ENCODE measurements at regions not wholly inside any gene's neighbourhood (a gene's known extent, or its start where the extent isn't known, plus 50 kb on each side); places are given as distances from the start of the nearest gene placed in this dataset.

DNA sequence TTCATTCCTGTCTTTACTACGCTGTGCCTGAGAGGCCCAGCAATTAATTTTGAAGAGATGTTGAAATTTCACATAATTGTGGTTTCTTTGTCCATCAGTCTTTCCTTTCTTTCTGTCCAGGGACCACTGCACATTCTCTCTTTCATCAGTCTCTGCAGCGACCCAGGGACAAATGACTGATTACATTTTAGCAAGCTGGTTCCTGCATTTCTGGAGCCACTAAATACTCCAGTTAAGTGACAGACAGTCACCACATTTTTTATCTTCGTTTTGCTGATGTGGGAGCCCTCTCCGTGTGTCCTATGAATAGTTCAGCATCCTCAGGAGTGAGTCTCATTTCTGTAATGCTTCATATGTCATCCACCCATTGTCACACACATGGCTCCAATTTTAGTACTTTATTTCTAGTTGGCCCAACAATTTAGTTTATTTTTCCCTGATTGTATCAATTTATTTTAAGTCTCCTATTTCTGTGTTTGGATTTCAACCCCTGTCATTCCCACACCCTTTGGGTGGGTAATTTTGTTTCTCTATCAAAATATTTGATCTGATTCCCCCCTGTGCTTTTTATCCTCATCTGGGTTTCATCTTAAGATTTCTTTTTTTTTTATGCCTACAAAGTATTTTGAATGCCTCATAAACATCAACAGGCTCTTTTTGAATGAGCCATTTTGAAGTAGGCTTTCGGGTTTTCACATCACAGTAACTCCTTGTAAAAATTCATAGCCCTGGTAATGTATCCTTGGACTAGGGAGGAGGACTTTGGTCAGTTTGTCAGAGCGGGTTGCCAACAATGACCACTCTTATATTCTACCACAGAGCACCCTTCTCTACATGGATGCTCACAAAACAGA, 1196.5 kb downstream of the GALC start:
- no peak for DNase-seq (ENCODE audit: low spot score)
- TF ChIP-seq, protein P1, sequence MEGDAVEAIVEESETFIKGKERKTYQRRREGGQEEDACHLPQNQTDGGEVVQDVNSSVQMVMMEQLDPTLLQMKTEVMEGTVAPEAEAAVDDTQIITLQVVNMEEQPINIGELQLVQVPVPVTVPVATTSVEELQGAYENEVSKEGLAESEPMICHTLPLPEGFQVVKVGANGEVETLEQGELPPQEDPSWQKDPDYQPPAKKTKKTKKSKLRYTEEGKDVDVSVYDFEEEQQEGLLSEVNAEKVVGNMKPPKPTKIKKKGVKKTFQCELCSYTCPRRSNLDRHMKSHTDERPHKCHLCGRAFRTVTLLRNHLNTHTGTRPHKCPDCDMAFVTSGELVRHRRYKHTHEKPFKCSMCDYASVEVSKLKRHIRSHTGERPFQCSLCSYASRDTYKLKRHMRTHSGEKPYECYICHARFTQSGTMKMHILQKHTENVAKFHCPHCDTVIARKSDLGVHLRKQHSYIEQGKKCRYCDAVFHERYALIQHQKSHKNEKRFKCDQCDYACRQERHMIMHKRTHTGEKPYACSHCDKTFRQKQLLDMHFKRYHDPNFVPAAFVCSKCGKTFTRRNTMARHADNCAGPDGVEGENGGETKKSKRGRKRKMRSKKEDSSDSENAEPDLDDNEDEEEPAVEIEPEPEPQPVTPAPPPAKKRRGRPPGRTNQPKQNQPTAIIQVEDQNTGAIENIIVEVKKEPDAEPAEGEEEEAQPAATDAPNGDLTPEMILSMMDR (IDR thresholded peaks at IDR 0.05; ENCODE audit: extremely low read depth, missing control alignments), result no peak

DNA sequence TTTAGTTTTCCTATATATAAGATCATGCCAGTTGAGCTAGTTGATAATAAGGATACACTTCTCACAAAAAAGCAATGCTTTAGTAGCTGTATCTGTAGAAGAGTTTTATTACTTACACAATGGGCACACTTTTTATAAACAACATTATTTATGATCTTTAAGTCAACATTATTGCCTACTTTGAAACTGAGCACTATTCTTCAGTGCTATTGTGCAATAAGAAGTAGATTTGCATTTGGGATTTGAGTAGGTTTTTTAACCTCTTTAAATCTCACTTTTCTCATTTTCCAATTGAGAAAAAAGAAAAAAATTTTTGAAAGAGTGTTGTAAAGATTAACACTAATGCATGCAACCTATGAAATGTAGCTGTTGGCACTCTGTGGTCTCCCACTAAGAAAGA, 1198.3 kb downstream of the GALC start:
- no peak for DNase-seq (ENCODE audit: low spot score)
- TF ChIP-seq, protein P1 (IDR thresholded peaks at IDR 0.05; ENCODE audit: extremely low read depth, missing control alignments), result no peak

DNA sequence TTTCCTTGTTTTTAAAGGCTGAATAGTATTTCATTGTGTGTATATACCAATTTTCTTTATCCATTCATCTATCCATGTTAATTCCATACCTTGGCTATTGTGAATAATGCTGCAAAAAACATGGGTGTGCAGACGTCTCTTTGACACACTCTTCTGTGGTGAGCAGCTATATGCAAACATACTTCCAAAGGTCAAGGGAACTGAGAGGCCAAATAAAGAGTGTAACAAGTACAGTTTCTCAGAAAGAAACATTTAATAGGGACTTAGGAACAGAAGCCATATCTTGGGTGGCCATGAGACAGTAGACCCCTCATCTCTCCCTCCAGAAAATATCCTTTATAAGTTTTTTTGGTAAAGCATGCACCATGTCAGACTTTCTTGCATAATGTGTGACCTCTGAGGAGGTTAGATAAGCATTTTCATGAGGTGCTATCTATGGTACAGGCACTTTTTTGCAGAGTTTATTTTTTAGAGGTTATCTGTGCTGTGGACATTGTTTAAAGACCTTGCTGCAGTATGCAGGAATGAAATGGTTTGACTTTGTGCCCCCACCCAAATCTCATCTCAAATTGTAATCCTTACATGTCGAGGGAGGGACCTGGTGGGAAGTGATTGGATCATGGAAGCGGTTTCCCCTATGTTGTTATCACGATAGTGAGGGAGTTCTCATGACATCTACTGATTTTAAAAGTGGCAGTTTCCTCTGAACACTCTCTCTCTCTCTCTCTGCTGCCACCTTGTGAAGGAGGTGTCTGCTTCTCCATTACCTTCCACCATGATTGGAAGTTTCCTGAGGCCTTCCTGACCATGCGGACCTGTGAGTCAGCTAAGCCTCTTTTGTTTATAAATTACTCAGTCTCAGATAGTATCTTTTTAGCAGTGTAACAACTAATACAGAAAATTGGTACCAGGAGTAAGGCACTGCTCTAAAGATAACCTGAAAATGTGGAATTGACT, 1202.3 kb downstream of the GALC start:
- TF ChIP-seq, protein P1 (IDR thresholded peaks at IDR 0.05; ENCODE audit: extremely low read depth, missing control alignments), result no peak
- no peak for DNase-seq (ENCODE audit: low spot score)

DNA sequence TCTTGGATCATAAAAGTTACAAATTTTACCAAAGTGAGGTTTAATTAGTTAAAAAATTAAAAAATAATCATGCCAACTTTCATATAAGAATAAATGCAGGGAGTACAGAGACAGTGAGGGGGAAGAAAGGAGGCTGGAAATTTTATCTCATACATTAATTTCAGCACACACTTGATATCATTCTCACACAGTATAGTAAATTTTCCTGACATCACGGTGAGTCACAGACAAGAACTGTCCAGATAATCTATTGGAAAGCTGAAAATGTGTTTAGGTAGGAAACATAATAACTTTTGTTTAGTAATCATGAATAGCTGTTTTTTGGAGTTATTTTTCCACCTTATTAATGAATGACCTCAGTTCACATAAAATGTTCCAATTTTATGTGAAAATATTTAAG, 1204.8 kb downstream of the GALC start:
- no peak for DNase-seq (ENCODE audit: low spot score)
- TF ChIP-seq, protein P1 (IDR thresholded peaks at IDR 0.05; ENCODE audit: extremely low read depth, missing control alignments), result no peak

DNA sequence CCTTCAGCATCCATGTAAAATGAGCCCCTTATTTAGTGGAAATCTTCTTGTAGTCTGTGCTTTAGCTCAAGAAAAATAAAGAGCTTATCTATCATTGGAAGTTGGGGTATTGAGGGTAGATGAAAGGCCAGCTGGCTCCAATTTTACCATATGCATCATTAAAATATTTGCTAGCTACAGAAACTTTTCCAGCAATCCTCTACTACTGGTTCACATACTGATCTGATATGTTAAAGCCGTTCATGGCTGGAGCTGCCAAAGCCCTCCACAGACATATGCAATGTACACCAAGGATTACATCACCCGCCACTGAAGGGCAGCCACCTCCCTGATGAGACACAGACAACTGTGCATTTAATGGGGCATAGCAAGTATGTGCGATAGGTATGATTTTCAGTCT, 1205.3 kb downstream of the GALC start:
- TF ChIP-seq, protein P1 (IDR thresholded peaks at IDR 0.05; ENCODE audit: extremely low read depth, missing control alignments), result no peak

DNA sequence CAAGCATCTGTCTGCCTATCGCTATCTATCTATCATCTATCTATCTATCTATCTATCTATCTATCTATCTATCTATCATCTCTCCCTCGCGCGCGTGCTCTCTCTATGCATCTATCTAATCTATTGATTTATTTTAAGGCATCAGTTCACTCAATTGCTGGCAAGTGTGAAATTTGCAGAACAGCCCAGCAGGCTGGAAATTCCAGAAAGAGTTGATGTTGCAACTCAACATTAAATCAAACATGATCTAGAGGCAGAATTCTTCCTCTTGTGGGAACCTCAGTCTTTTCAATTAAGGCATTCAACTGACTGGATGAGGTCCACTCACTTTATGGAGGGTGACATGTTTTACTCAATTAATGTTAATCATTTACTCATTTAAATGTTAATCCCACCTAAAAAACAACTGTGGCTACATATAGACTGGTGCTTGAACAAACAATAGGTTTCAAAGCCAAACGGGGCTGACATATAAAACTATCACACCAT, 1210.8 kb downstream of the GALC start:
- TF ChIP-seq, protein P1 (IDR thresholded peaks at IDR 0.05; ENCODE audit: extremely low read depth, missing control alignments), result no peak

More for the DNA sequence above, 1205.3 kb downstream of the GALC start:
- no peak for DNase-seq (ENCODE audit: low spot score)

More for the DNA sequence above, 1210.8 kb downstream of the GALC start:
- no peak for DNase-seq (ENCODE audit: low spot score)
